Activated CD8-positive, alpha-beta memory T cell treated with anti-CD3 and anti-CD28 coated beads for 24 hours (primary cell): ENCODE measurements at regions not wholly inside any gene's neighbourhood (a gene's known extent, or its start where the extent isn't known, plus 50 kb on each side); places are given as distances from the start of the nearest gene placed in this dataset.
"Not testable (repeated sequence)": the region's sequence is repeated elsewhere in the genome, so short reads cannot be mapped to it uniquely, and the experiment has no call there.

Source experiments
- DNase-seq: peaks from one replicate; pipeline ENCODE4 v3.0.0-alpha.2; 2020

- DNase-seq = no peak
These were observed 50.2 kb upstream of the THSD7B start for GRCh38 chr2:136715146-136715545.

GRCh38 chr2:136714452-136714951 lies 50.8 kb upstream of the THSD7B start:
- no peak for DNase-seq

GRCh38 chr2:136713739-136714138 lies 51.6 kb upstream of the THSD7B start:
- no peak for DNase-seq

- DNase-seq = no peak
These were observed 60.0 kb upstream of the THSD7B start for GRCh38 chr2:136705336-136705735.

GRCh38 chr2:136703214-136703613 lies 62.1 kb upstream of the THSD7B start:
- no peak for DNase-seq

- DNase-seq = no peak
These were observed 68.9 kb upstream of the THSD7B start for GRCh38 chr2:136696438-136696837.

GRCh38 chr2:136693966-136694365 lies 71.4 kb upstream of the THSD7B start:
- no peak for DNase-seq

GRCh38 chr2:136680079-136680478 lies 85.3 kb upstream of the THSD7B start:
- not testable (repeated sequence) for DNase-seq

GRCh38 chr2:136665736-136666135 lies 99.6 kb upstream of the THSD7B start:
- DNase-seq = no peak

- DNase-seq = no peak
These were observed 100.5 kb upstream of the THSD7B start for GRCh38 chr2:136664713-136665405.

- DNase-seq = no peak
These were observed 107.1 kb upstream of the THSD7B start for GRCh38 chr2:136658201-136658600.

- no peak for DNase-seq
These were observed 111.5 kb upstream of the THSD7B start for GRCh38 chr2:136653861-136654260.

- DNase-seq = no peak
These were observed 113.8 kb upstream of the THSD7B start for GRCh38 chr2:136651456-136652010.

GRCh38 chr2:136647039-136647438 lies 118.3 kb upstream of the THSD7B start:
- DNase-seq = no peak

GRCh38 chr2:136645236-136645828 lies 120.0 kb upstream of the THSD7B start:
- no peak for DNase-seq

- DNase-seq = no peak
These were observed 125.7 kb upstream of the THSD7B start for GRCh38 chr2:136639651-136640050.

- no peak for DNase-seq
These were observed 127.2 kb upstream of the THSD7B start for GRCh38 chr2:136638193-136638592.

- DNase-seq = no peak
These were observed 127.9 kb upstream of the THSD7B start for GRCh38 chr2:136637402-136637801.

GRCh38 chr2:136628490-136628889 lies 136.9 kb upstream of the THSD7B start:
- no peak for DNase-seq

- DNase-seq = no peak
These were observed 152.2 kb upstream of the THSD7B start for GRCh38 chr2:136613096-136613495.

GRCh38 chr2:136612079-136612478 lies 153.3 kb upstream of the THSD7B start:
- DNase-seq = no peak

GRCh38 chr2:136611451-136611850 lies 153.9 kb upstream of the THSD7B start:
- DNase-seq = no peak

GRCh38 chr2:136582628-136583205 lies 182.6 kb upstream of the THSD7B start:
- no peak for DNase-seq

GRCh38 chr2:136572335-136572734 lies 193.0 kb upstream of the THSD7B start:
- no peak for DNase-seq
